Panc1 (cell line): ENCODE measurements at regions not wholly inside any gene's neighbourhood (a gene's known extent, or its start where the extent isn't known, plus 50 kb on each side); places are given as distances from the start of the nearest gene placed in this dataset.

Experiments used
- ATAC-seq: fragments of 200-7000 bp; cut with Tn5 transposase; 2 replicates; pipeline ENCODE4 v1.9.1; 2020; ENCODE audit warnings: mild to moderate bottlenecking, moderate library complexity
- BruUV-seq: library from RNA; stranded (reverse); fragments of 400-500 nt; replicated peaks from 2 replicates; lab custom pipeline; 2021; lab: Mats Ljungman, UMichigan
- CTCF ChIA-PET: fragments of 300-600 bp; sonication (Branson Sonifier 250); formaldehyde crosslinking; loops from one replicate; lab custom pipeline; 2022; ENCODE audit warnings: antibody characterized with exemption; lab: Charles Lee
- POLR2A ChIA-PET: fragments of 300-600 bp; sonication (Branson Sonifier 250); formaldehyde crosslinking; loops from one replicate; lab custom pipeline; 2022; ENCODE audit warnings: antibody characterized with exemption; lab: Charles Lee
- DNase-seq: peaks from one replicate; pipeline ENCODE4 v3.0.0-alpha.2; 2010; ENCODE audit warnings: low read depth, low spot score
- H3K27ac ChIP-seq: 2 replicates; pipeline ENCODE4 v1.5.1; 2011; ENCODE audit warnings: mild to moderate bottlenecking, low read length, inconsistent platforms
- H3K27me3 ChIP-seq: fragments of 200-500 bp; sonication (Bioruptor generic); 2 replicates; pipeline ENCODE4 v1.6.0; 2014; ENCODE audit warnings: low read length, inconsistent platforms; ENCODE audit not compliant: control insufficient read depth, insufficient read depth
- H3K36me3 ChIP-seq: fragments of 200-500 bp; sonication (Bioruptor generic); 2 replicates; pipeline ENCODE4 v1.5.1; 2014; ENCODE audit warnings: inconsistent platforms, mild to moderate bottlenecking, low read length, moderate library complexity; ENCODE audit not compliant: control insufficient read depth, insufficient read depth
- H3K4me1 ChIP-seq: 2 replicates; pipeline ENCODE4 v1.5.1; 2011; ENCODE audit warnings: inconsistent platforms, mild to moderate bottlenecking, low read length, moderate library complexity; ENCODE audit not compliant: control insufficient read depth, insufficient read depth
- H3K4me3 ChIP-seq, 2 experiments: 2 replicates each; pipeline ENCODE4 v1.5.1; 2011 to 2012; ENCODE audit warnings: low read depth in 2 of 2, low read length in 2 of 2, mild to moderate bottlenecking in 2 of 2, inconsistent platforms in 1 of 2, moderate library complexity in 1 of 2
- H3K9me3 ChIP-seq: fragments of 200-500 bp; sonication (Bioruptor generic); 2 replicates; pipeline ENCODE4 v1.5.1; 2014; ENCODE audit warnings: low read depth, mild to moderate bottlenecking, inconsistent platforms, low read length, moderate library complexity; ENCODE audit not compliant: control insufficient read depth, insufficient read depth
- CTCF ChIP-seq: fragments of 450-650 bp; IDR thresholded peaks from 2 replicates; pipeline ENCODE4 v1.5.1; 2017; ENCODE audit warnings: mild to moderate bottlenecking
- POLR2AphosphoS5 ChIP-seq: IDR thresholded peaks from 2 replicates; pipeline ENCODE4 v1.6.1; 2012; ENCODE audit warnings: mild to moderate bottlenecking, low read depth, low read length, moderate library complexity
- REST ChIP-seq, 2 experiments: IDR thresholded peaks; 2 replicates each; pipeline ENCODE4 v1.6.1; 2011 to 2012; ENCODE audit warnings: low read depth in 2 of 2, control low read depth in 1 of 2, low read length in 1 of 2, mild to moderate bottlenecking in 1 of 2, moderate library complexity in 1 of 2; ENCODE audit not compliant: insufficient read depth in 1 of 2
- SIN3A ChIP-seq: IDR thresholded peaks from 2 replicates; pipeline ENCODE4 v1.6.1; 2012; ENCODE audit warnings: low read depth, mild to moderate bottlenecking, low read length, moderate library complexity, borderline replicate concordance; ENCODE audit not compliant: insufficient read depth
- TCF7L2 ChIP-seq: IDR thresholded peaks from 2 replicates; pipeline ENCODE4 v1.6.1; 2011; ENCODE audit warnings: mild to moderate bottlenecking, low read depth, low read length, inconsistent platforms
- in situ Hi-C: cut with HindIII; loops from 2 replicates; pipeline ENCODE4 v1.10.0; 2016; ENCODE audit warnings: low sequenced_read_pairs, low pct_unique_long_range_greater_than_20kb
- intact Hi-C: fragments of 100-400 bp; cut with micrococcal nuclease; formaldehyde crosslinking; loops from one replicate; pipeline ENCODE4 v1.10.0; 2022; ENCODE audit not compliant: unreplicated experiment

GRCh38 chr9:95773053-95773418, 102.5 kb upstream of the ERCC6L2 start:
- ChIA-PET POLR2A (no interaction called here), CTCF (no interaction called here)
- Histone ChIP-seq H3K27me3 (no peaks in the 10 kb centered on the region), H3K4me1 (no peaks in the 10 kb centered on the region), H3K27ac (no peak overlapping the region), H3K4me3 (no peak overlapping the region), H3K36me3 (no peaks in the 10 kb centered on the region), H3K9me3 (no peaks in the 10 kb centered on the region)
- DNase-seq (no peak), ATAC-seq (no peak)
- intact Hi-C loops: no loop called here
- in situ Hi-C loops: no loop called here
- BruUV-seq: no TSS peak
- TF ChIP-seq SIN3A (no peak), POLR2AphosphoS5 (no peak), CTCF (no peak), REST (IDR thresholded peaks at IDR 0.05; ENCODE audit: insufficient read depth in 1 of 2, low read depth in 2 of 2, low read length in 1 of 2) (no peak)

GRCh38 chr9:95772320-95773052, 103.0 kb upstream of the ERCC6L2 start:
- no peaks in the 10 kb centered on the region for H3K4me1 ChIP-seq
- TF ChIP-seq REST (IDR thresholded peaks at IDR 0.05; ENCODE audit: insufficient read depth in 1 of 2, low read depth in 2 of 2, low read length in 1 of 2): no peak
- TF ChIP-seq POLR2AphosphoS5: no peak
- TF ChIP-seq TCF7L2: no peak
- no peak for TF ChIP-seq CTCF
- TF ChIP-seq SIN3A: no peak
- no peak overlapping the region for H3K27ac ChIP-seq
- no TSS peak for BruUV-seq
- no peaks in the 10 kb centered on the region for H3K27me3 ChIP-seq
- DNase-seq (no peak), ATAC-seq (0 out of 2 replicates have a peak, but pooled peaks have one; percentile 45)
- CTCF ChIA-PET: no interaction called here
- no peaks in the 10 kb centered on the region for H3K9me3 ChIP-seq
- POLR2A ChIA-PET: interaction anchor here (0.5 kb wide), 1 partner anchor 40 kb away, joined by 7 read pairs; no protein-coding TSS in a partner anchor
- no peak overlapping the region for H3K4me3 ChIP-seq
- in situ Hi-C loops (no loop called here), intact Hi-C loops (no loop called here)
- H3K36me3 ChIP-seq: no peaks in the 10 kb centered on the region
